ENCODE measurements at regions not wholly inside any gene's neighbourhood (a gene's known extent, or its start where the extent isn't known, plus 50 kb on each side); places are given as distances from the start of the nearest gene placed in this dataset.

- DNase-seq: peak; percentile 54
Observed at GRCh38 chr19:28878862-28879566, 333.9 kb downstream of the UQCRFS1 start.

GRCh38 chr19:28876609-28877123 is 336.3 kb downstream of the UQCRFS1 start:
- no peak for DNase-seq

DNA sequence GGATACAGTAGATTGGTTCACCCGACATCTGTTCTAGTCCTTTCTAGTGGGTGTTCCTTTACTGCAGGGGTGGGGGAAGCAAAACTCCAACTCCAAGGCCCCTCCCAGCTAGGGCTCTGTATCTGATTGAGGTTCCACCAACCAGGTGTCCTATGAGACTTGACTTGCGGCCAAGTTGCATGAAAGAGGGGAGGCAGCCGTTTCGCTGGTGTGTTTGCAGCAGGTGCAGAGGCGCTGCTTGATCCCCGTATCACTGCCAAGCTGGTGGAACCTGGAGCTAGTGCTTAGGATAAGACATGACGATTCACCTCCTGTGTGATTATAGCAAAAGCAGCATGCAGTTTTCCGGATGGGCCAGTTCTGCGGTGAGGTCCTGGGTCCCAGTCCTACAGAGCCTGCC is 338.2 kb downstream of the UQCRFS1 start:
- DNase-seq: no peak

DNA sequence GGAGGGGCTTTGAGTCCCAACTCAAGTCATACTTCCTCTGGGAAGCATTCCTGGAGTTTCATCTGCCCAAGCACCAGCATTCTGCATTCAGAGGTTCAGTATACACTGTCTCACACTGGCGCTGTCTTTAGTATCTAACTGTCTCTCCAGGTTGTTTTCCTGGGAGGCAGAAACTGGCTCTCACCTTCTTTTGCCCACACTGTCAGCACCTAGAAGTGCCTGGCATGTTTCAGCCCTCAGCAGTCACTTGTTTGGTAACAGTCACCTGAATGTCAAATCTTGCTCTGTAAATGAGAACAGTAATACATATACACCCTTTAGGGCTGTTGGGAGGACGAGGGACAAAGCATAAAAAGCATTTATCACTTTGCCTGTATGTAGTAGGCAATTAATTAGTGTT is 339.6 kb downstream of the UQCRFS1 start:
- no peak for DNase-seq

GRCh38 chr19:28871099-28871725 is 341.7 kb downstream of the UQCRFS1 start:
- no peak for DNase-seq

DNA sequence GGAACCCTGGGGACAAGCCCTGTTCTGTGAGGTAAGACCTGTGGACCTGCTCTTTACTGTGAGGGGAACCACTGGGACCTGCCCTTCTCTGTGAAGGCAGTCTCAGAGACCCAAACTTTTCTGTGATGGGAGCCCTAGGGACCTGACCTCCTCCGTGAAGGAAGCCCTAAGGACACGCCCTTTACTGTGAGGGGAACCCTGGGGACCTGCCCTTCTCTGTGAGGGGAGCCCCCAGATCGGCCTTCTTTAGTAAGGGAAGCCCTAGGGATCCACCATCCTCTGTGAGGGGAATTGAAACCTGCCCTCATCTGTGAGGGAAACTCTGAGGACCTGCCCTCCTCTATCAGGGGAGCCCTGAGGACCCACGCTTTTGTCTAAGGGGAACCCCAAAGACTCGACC is 343.5 kb downstream of the UQCRFS1 start:
- DNase-seq: no peak

DNA sequence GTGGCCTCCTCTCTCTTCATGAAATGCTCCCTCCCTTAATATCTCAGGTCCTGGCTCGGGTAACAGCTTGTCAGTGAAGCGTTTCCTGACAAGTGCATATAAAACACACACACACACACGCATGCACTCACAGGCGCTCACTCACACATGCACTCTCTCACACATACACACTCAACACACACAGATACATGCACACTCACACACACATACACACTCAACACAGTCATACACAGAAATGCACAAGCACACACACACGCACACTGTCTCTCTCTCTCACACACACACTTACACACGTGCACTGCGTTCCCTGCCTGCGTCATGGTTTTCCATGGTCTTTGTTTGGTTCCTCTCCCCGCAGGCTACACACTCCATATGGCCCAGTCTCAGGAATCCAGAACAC is 344.1 kb downstream of the UQCRFS1 start:
- no peak for DNase-seq

GRCh38 chr19:28867978-28868377 is 345.0 kb downstream of the UQCRFS1 start:
- no peak for DNase-seq

GRCh38 chr19:28864577-28865042 is 348.3 kb downstream of the UQCRFS1 start:
- no peak for DNase-seq

DNA sequence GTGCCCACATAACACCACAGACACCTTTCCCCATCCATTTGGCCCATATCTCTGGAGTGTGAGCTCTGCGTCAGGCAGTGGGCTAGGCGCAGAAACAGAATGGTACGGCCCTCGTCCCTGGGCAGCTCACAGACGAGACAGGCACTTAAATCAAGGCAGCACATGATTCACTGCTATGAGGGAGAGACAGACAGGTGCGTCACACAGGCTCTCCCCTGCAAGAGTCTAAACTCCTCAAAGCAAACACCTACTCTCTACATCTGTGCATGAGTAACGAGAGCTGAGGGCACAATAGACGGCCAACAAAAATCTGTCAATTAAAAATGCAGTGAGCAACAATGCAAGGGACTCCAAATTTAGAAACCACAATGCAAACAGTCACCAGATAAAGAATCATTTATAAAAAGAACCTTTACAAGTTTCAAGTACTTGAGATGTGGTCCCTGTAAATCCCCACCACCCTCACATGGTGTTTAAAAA is 348.9 kb downstream of the UQCRFS1 start:
- no peak for DNase-seq

DNA sequence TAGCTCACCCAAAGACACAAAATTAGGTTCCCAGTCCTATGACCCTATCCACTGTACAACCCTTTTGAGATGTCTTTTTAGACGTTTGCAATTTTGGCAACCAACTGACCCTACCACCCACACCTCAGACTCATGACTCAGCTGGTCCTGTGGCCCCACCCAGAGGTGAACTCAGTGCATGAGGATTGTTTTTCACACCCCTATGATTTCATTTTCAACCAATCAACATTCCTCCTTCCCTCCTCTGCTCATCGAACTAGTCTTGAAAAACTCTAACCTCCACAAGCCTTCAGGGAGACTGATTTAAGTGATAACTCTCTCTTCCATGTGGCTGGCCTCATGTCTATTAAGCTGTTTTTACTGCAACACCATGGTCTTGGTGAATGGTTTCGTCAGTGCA is 350.7 kb downstream of the UQCRFS1 start:
- no peak for DNase-seq

- DNase-seq: no peak
Observed at GRCh38 chr19:28859811-28860210, 353.1 kb downstream of the UQCRFS1 start.

DNA sequence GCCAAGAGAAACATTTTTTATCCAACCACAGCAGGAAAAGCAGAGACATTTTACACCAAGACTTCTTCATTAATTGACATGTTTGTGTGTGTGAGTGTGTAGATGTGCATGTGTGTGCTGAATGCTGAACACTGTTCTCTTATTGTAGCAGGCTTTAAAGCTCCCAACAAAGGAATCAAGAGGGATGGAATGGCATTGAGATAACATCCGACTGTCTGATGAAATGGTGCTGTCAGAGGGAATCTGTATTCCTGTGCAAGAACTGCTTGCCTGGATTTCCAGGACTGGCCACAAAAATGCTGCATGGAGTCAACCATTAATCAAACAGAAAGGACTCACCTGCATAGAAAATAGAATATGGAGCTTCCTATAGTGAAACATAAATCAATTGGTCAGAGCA is 354.0 kb downstream of the UQCRFS1 start:
- DNase-seq: no peak

DNA sequence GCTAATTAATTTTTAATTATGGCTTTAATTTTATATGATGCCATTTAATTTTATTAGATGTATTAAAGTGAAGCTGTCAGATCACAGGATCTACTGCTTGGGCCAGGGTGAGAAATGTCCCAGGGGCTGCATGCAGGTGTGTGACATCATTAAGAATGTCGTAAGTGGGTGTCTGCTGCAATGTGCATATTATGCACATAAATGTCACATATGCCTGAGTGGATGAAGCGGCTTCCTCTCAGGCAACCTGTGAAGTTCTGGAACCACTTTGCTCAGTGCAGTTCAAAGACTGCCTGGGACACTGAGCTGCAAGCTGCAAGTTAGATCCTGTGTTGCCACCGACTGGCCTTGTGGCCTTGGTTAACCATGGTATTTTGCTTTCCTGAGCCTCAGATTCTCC is 355.0 kb downstream of the UQCRFS1 start:
- no peak for DNase-seq

- DNase-seq: no peak
Observed at GRCh38 chr19:28855216-28855615, 357.7 kb downstream of the UQCRFS1 start.

DNA sequence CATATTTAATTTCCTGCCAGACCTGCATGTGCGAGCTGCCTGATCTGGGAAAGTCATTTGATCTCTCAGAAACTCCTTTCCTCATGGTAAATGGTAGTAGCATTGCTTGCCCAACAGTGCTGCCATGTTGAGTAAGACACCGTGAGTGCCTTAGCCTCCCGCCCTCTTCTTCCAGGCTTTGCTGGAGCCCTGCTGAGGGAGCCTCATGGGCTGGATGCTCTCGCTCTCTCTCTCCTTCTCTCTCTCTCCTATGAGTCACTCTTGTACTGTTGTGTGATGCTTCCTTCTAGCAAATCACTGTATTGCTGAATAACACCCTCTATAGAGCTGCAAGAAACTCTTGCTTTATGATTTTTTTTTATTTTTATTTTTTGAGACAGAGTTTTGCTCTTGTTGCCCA is 365.5 kb downstream of the UQCRFS1 start:
- DNase-seq: no peak

DNA sequence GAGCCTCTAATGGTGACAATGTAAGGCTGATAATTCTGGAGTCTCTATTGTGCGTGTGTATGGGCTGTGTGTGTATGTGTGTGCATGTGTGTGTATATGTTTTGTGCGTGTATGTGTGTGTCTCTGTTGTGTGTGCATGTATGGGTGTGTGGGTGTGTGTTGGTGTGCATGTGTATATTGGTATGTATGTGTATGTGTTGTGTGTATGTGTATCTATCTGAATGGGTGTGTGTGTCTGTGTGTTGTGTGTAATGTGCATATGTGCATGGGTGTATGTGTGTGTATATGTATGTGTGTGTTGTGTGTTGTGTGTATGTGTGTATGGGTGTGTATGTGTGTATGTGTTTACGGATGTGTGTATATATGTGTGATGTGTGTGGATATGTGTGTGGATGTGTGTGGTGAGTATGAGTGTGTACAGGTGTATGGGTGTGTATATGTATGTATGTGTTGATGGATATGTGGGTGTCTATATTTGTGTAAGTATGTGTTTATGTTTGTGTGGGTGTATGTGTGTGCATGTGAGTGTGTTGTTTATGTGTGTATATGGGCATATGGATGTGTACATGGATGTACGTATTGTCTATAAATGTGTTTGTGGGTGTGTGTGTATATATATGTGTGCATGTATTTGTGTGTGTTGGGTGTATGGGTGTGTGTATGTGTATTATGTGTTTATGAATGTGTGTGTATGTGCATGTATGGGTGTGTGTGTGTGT is 366.7 kb downstream of the UQCRFS1 start:
- DNase-seq: no peak

GRCh38 chr19:28843761-28844492 is 369.0 kb downstream of the UQCRFS1 start:
- no peak for DNase-seq

DNA sequence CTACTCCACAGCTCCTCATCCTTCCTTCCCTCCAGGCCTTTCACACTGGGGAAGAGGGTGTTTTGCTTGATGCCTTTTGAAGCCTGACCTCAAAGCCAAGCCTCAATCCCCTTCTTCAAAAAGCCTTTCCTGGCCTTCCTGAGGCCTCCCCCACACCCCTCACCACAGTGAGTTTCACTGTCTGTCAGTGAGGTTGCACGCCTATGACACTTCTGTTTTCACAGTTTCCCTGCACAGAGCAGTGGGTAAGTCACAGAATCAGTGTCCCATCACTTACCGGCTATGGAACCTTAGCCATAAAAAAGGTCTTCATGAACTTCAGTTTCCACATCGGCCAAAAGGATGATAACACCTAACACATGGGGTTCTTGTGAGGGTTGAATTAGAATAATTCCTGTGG is 371.4 kb downstream of the UQCRFS1 start:
- DNase-seq: no peak

DNA sequence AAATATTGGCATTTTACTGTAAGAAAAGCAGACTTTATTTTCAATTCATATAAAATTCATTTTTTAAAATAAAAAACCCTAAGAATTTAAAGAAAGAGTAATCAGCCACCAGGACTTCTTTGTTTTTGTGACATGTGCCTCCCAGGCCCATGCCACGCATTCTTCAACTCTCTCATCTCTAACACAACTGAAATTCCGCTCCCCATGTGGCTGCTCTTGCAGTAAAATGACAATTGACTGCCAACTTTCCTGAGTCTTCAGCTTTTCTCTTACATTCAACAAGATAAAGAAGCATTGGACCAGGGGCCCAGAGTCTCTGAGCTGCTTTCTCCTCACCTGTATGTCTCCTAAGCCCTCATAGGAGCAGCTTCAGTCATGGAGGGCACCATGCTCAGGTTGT is 372.1 kb downstream of the UQCRFS1 start:
- DNase-seq: no peak

- DNase-seq: no peak
Observed at GRCh38 chr19:28839455-28839854, 373.5 kb downstream of the UQCRFS1 start.

DNA sequence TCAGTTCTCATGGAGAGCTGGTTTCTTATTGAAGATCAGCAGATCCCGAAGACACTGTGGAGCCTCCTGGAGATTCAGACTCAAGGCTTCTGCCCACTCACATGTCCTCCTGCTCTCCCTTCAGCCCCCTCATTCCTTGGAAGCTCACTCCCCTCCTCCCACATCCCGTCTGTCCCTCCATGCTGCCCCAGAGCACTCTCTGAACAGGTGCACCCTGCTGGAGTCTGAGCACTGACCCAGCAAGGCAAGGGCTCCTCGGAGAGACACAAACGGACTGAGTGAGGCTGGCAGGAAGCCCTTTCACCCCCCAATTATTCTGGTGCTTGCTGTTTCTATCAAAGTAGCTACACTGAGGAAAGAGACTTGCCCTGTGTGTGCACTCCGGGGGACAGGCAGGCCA is 374.0 kb downstream of the UQCRFS1 start:
- DNase-seq: no peak

DNA sequence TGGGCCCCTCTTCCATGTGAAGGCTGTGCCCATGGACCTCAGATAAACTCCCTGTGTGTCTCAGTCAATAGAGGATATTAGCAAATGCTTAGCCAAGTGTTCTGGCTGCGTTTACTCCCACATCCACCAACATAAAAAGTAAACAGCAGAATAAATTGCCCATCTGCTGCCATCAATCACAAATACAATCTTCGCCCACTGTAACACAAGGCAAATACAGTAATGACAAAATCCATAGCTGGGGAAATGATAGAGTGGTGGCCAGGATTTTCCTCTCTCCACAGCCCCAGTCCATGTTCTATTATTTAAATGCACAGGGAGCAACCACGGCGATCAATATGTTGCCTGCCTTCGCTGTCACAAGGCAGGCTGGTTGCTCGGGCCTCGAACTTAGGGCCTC is 376.5 kb downstream of the UQCRFS1 start:
- no peak for DNase-seq

All from COR-L47 (cell line).